Natural killer cell (primary cell): ENCODE measurements at regions not wholly inside any gene's neighbourhood (a gene's known extent, or its start where the extent isn't known, plus 50 kb on each side); places are given as distances from the start of the nearest gene placed in this dataset.

ENCODE experiments used
- ATAC-seq, 3 donors: fragments of 150-1000 bp in 2 of 3; fragments of 200-7000 bp in 1 of 3; cut with Tn5 transposase; 1 replicate in 1 of 3; 2 replicates in 2 of 3; pipeline ENCODE4 v1.10.0; 2021; ENCODE audit warnings: mild to moderate bottlenecking in 2 of 3, moderate library complexity in 2 of 3
- DNase-seq, 2 donors: peaks; one replicate each; pipeline versions ENCODE4 v3.0.0 to v3.0.0-alpha.2; 2013 to 2021; ENCODE audit warnings: mixed read lengths in 1 of 2
- H3K27ac ChIP-seq: one replicate; pipeline ENCODE4 v1.5.1; 2013; ENCODE audit warnings: mild to moderate bottlenecking, low read length
- H3K27me3 ChIP-seq: one replicate; pipeline ENCODE4 v1.6.1; 2013; ENCODE audit warnings: low read length; ENCODE audit not compliant: control insufficient read depth, insufficient read depth
- H3K36me3 ChIP-seq: one replicate; pipeline ENCODE4 v1.6.1; 2013; ENCODE audit warnings: low read length; ENCODE audit not compliant: control insufficient read depth, insufficient read depth
- H3K4me1 ChIP-seq: one replicate; pipeline ENCODE4 v1.6.1; 2013; ENCODE audit warnings: low read length; ENCODE audit not compliant: control insufficient read depth, insufficient read depth
- H3K4me3 ChIP-seq: one replicate; pipeline ENCODE4 v1.5.1; 2013; ENCODE audit warnings: low read length
- H3K9me3 ChIP-seq: one replicate; pipeline ENCODE4 v1.6.1; 2013; ENCODE audit warnings: low read length; ENCODE audit not compliant: control insufficient read depth, insufficient read depth
- H3K27ac Mint-ChIP-seq, 2 donors: one replicate each; pipeline ENCODE4 v1.8.0; 2022; ENCODE audit warnings: mild to moderate bottlenecking in 2 of 2, mixed read lengths in 2 of 2, moderate library complexity in 1 of 2
- H3K27me3 Mint-ChIP-seq, 2 donors: one replicate each; pipeline ENCODE4 v1.8.0; 2022; ENCODE audit warnings: low read depth in 2 of 2, mixed read lengths in 2 of 2
- H3K36me3 Mint-ChIP-seq: one replicate; pipeline ENCODE4 v1.8.0; 2022; ENCODE audit warnings: mixed read lengths
- H3K4me1 Mint-ChIP-seq, 2 donors: one replicate each; pipeline ENCODE4 v1.8.0; 2022; ENCODE audit warnings: mixed read lengths in 2 of 2
- H3K4me3 Mint-ChIP-seq: one replicate; pipeline ENCODE4 v1.8.0; 2022; ENCODE audit warnings: mild to moderate bottlenecking, moderate library complexity, mixed read lengths
- H3K9me3 Mint-ChIP-seq, 2 donors: one replicate each; pipeline ENCODE4 v1.8.0; 2022; ENCODE audit warnings: mixed read lengths in 2 of 2
- CTCF ChIP-seq: fragments of 200-600 bp; IDR thresholded peaks from one replicate; pipeline ENCODE4 v1.8.0; 2022; ENCODE audit warnings: antibody characterized with exemption
- WGBS: methylation state at CpG from one replicate; pipeline ENCODE4 v1.1.7; 2013; ENCODE audit warnings: missing lambda C conversion rate; ENCODE audit not compliant: insufficient coverage; 5-methylcytosine and 5-hydroxymethylcytosine counted together
- intact Hi-C: fragments of 100-400 bp; cut with micrococcal nuclease; formaldehyde crosslinking; loops from one replicate; pipeline ENCODE4 v1.14.2; 2022

GRCh38 chr3:168995129-168995528 is 668.4 kb downstream of the MECOM start:
- Histone ChIP-seq H3K36me3 (no peaks in the 10 kb centered on the region), H3K4me1 (no peaks in the 10 kb centered on the region), H3K4me3 (no peak overlapping the region), H3K9me3 (no peaks in the 10 kb centered on the region), H3K27ac (no peak overlapping the region), H3K27me3 (no peaks in the 10 kb centered on the region)
- no peak overlapping the region for H3K27ac Mint-ChIP-seq
- no peak for DNase-seq
- no peaks in the 10 kb centered on the region for H3K27me3 Mint-ChIP-seq
- 79% methylated on average over 5 of the region's 6 CpGs for WGBS
- H3K4me1 Mint-ChIP-seq, result no peaks in the 10 kb centered on the region
- H3K36me3 Mint-ChIP-seq, result no peaks in the 10 kb centered on the region
- intact Hi-C loops, result no loop called here
- ATAC-seq, result no peak
- H3K4me3 Mint-ChIP-seq, result no peak overlapping the region
- no peak for TF ChIP-seq CTCF
- H3K9me3 Mint-ChIP-seq, result peaks cover 12 to 17% of the 10 kb centered on the region in 2 donors

DNA sequence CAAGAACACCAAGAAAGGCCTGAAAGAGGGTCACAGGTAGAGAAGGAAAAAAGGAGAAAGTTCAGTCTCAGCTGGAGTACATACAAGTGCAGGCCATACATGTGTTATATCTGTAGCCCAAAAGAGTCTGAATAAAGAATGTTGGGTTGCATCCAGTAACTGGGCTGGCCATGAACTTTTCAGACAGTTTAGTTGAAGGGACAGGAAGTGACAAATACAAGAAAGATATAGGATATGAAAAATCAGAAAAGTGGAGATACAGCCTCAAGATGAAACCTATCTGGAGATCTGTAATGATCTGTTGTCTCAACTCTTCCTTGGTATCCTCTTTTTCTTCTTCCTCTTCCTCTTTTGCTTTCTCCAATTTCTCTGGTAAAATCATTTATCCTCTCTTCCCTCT is 671.7 kb downstream of the MECOM start:
- ATAC-seq (no peak), DNase-seq (no peak)
- H3K36me3 Mint-ChIP-seq, result no peaks in the 10 kb centered on the region
- H3K27ac Mint-ChIP-seq, result no peak overlapping the region
- no peak overlapping the region for H3K27ac ChIP-seq
- peaks cover 5 to 15% of the 10 kb centered on the region in 2 donors for H3K9me3 Mint-ChIP-seq
- no peaks in the 10 kb centered on the region for H3K27me3 ChIP-seq
- intact Hi-C loops, result no loop called here
- H3K4me3 Mint-ChIP-seq, result no peak overlapping the region
- no peaks in the 10 kb centered on the region for H3K4me1 ChIP-seq
- no peak for TF ChIP-seq CTCF
- H3K9me3 ChIP-seq, result no peaks in the 10 kb centered on the region
- H3K4me1 Mint-ChIP-seq, result no peaks in the 10 kb centered on the region
- no peaks in the 10 kb centered on the region for H3K36me3 ChIP-seq
- H3K27me3 Mint-ChIP-seq, result no peaks in the 10 kb centered on the region
- no peak overlapping the region for H3K4me3 ChIP-seq

DNA sequence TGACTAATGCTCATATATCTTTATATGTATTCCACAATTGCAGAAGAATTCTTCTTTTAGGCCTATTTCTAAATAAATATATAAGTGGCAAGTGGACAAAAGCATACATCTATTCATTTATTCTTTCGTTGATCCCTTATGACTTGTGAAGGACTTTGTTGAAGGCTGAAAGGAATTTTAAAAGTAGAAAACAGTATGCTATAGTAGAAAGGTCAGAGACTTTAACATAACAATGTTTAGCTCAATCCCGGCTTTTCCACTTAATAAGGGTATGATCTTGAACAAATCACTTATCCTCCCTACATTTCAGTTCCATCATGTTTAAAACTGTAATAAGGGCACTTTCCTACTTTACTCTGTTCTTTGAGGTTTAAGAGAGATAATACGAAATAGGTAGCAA is 672.9 kb downstream of the MECOM start:
- Histone ChIP-seq H3K4me1 (no peaks in the 10 kb centered on the region), H3K27me3 (no peaks in the 10 kb centered on the region), H3K36me3 (no peaks in the 10 kb centered on the region), H3K4me3 (no peak overlapping the region), H3K9me3 (no peaks in the 10 kb centered on the region), H3K27ac (no peak overlapping the region)
- peaks cover 5 to 18% of the 10 kb centered on the region in 2 donors for H3K9me3 Mint-ChIP-seq
- ATAC-seq (no peak), DNase-seq (no peak)
- intact Hi-C loops, result no loop called here
- H3K27me3 Mint-ChIP-seq, result no peaks in the 10 kb centered on the region
- no peak overlapping the region for H3K4me3 Mint-ChIP-seq
- no peaks in the 10 kb centered on the region for H3K36me3 Mint-ChIP-seq
- WGBS, result no CpG with 5 or more reads among the region's 3 CpGs
- no peak overlapping the region for H3K27ac Mint-ChIP-seq
- no peaks in the 10 kb centered on the region for H3K4me1 Mint-ChIP-seq
- TF ChIP-seq CTCF, result no peak

- DNase-seq, result no peak
- ATAC-seq, result no peak
- WGBS, result 60% methylated on average over 1 of the region's 2 CpGs
- H3K4me1 ChIP-seq, result no peaks in the 10 kb centered on the region
- H3K36me3 ChIP-seq, result no peaks in the 10 kb centered on the region
- Mint-ChIP-seq H3K27me3 (no peaks in the 10 kb centered on the region), H3K27ac (no peak overlapping the region), H3K9me3 (peaks cover 7 to 18% of the 10 kb centered on the region in 2 donors), H3K4me1 (no peaks in the 10 kb centered on the region), H3K4me3 (no peak overlapping the region), H3K36me3 (no peaks in the 10 kb centered on the region)
- no peak overlapping the region for H3K27ac ChIP-seq
- intact Hi-C loops, result no loop called here
- no peaks in the 10 kb centered on the region for H3K9me3 ChIP-seq
- no peak overlapping the region for H3K4me3 ChIP-seq
- no peak for TF ChIP-seq CTCF
- no peaks in the 10 kb centered on the region for H3K27me3 ChIP-seq
These were observed 673.4 kb downstream of the MECOM start for GRCh38 chr3:168990134-168990533.
